Fibroblast of villous mesenchyme (primary cell): ENCODE measurements at regions not wholly inside any gene's neighbourhood (a gene's known extent, or its start where the extent isn't known, plus 50 kb on each side); places are given as distances from the start of the nearest gene placed in this dataset.

ENCODE experiments used
- DNase-seq: peaks from one replicate; pipeline ENCODE4 v3.0.0-alpha.2; 2010; ENCODE audit warnings: low read depth
- H3K4me3 ChIP-seq: 2 replicates; pipeline ENCODE4 v1.5.1; 2011; ENCODE audit warnings: low read depth, mild to moderate bottlenecking, low read length
- TF ChIP-seq, protein P1 (sequence below): IDR thresholded peaks from 2 replicates; pipeline ENCODE4 v1.5.1; 2012; ENCODE audit warnings: low read depth, mild to moderate bottlenecking, low read length; ENCODE audit not compliant: insufficient read depth

GRCh38 chr4:116952530-116953136 lies 132.7 kb downstream of the TRAM1L1 start:
- no peak overlapping the region for H3K4me3 ChIP-seq
- no peak for DNase-seq
- TF ChIP-seq, protein P1, sequence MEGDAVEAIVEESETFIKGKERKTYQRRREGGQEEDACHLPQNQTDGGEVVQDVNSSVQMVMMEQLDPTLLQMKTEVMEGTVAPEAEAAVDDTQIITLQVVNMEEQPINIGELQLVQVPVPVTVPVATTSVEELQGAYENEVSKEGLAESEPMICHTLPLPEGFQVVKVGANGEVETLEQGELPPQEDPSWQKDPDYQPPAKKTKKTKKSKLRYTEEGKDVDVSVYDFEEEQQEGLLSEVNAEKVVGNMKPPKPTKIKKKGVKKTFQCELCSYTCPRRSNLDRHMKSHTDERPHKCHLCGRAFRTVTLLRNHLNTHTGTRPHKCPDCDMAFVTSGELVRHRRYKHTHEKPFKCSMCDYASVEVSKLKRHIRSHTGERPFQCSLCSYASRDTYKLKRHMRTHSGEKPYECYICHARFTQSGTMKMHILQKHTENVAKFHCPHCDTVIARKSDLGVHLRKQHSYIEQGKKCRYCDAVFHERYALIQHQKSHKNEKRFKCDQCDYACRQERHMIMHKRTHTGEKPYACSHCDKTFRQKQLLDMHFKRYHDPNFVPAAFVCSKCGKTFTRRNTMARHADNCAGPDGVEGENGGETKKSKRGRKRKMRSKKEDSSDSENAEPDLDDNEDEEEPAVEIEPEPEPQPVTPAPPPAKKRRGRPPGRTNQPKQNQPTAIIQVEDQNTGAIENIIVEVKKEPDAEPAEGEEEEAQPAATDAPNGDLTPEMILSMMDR = no peak

GRCh38 chr4:116949856-116950255 lies 135.5 kb downstream of the TRAM1L1 start:
- DNase-seq = no peak
- TF ChIP-seq, protein P1 = no peak
- no peak overlapping the region for H3K4me3 ChIP-seq

- no peak overlapping the region for H3K4me3 ChIP-seq
- DNase-seq = no peak
- TF ChIP-seq, protein P1 = no peak
These were observed 143.1 kb downstream of the TRAM1L1 start for GRCh38 chr4:116942315-116942714.

DNA sequence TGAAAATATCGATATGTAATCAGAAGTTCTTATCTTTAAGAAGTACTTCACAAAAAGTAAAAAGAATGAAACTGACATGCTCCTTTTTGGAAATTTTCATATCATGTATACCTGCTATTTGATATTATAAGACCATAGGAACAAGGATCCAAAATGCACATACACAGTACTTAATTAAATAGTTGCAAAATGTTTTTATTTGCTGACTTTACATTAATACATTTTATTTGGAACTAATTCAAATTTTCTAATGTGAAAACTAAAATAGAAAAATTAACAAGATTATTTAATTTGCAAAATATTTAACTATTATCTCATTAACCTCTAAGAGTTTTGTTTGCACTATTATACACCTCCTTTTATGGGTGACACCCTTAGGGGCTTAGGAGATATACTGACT lies 155.0 kb downstream of the TRAM1L1 start:
- DNase-seq = no peak
- no peak overlapping the region for H3K4me3 ChIP-seq
- TF ChIP-seq, protein P1 = no peak

DNA sequence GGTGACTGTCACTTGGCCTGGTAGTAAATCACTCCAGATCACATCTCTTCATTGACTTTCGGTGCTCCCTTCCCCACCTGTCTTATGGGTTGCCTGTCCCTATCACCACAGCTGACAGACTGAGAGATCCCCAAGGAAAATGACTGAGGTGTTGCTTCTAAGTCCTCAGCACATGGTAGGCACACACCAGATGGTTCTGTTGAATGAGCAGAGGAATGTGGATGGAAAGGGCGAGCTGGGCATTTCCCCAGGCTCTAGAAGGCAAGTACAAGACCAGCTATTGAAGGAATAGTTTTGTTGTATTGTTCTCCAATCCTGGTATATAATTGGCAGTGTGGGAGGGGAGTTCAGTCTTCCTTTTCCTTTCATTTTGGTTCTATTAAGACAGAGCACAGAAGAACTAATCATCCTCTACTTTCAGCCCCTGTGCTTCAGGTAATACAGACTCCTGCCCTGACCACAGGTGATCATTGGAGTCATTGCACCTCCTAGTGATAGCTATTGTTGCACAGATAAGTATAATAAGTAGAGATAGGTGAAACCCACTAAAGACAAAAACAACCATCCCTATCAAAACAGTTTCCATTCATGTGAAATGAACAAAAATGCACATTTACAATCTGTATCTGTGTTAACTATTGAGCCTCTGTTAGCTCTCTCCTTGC lies 158.6 kb downstream of the TRAM1L1 start:
- no peak for DNase-seq
- H3K4me3 ChIP-seq = no peak overlapping the region
- TF ChIP-seq, protein P1 = no peak

- TF ChIP-seq, protein P1 = no peak
- DNase-seq = no peak
- H3K4me3 ChIP-seq = no peak overlapping the region
These were observed 159.4 kb downstream of the TRAM1L1 start for GRCh38 chr4:116925900-116926457.
